DOHH2 (cell line): ENCODE measurements at regions not wholly inside any gene's neighbourhood (a gene's known extent, or its start where the extent isn't known, plus 50 kb on each side); places are given as distances from the start of the nearest gene placed in this dataset.

ENCODE experiments used
- H3F3A ChIP-seq: fragments of 200-600 bp; sonication (generic), shearing (Covaris generic); 2 replicates; pipeline ENCODE4 v1.6.0; 2016; ENCODE audit warnings: antibody characterized with exemption, mild to moderate bottlenecking; ENCODE audit not compliant: control insufficient read depth, insufficient read depth
- H3K27ac ChIP-seq: fragments of 200-600 bp; sonication (generic); 2 replicates; pipeline ENCODE4 v1.5.1; 2014; ENCODE audit warnings: low read depth, mild to moderate bottlenecking, low read length, moderate library complexity
- H3K27me3 ChIP-seq: fragments of 200-600 bp; sonication (generic); 2 replicates; pipeline ENCODE4 v1.6.1; 2014; ENCODE audit warnings: mild to moderate bottlenecking, low read length, mixed read lengths; ENCODE audit not compliant: control insufficient read depth
- H3K36me3 ChIP-seq: fragments of 200-600 bp; sonication (generic); 2 replicates; pipeline ENCODE4 v1.6.1; 2014; ENCODE audit warnings: mild to moderate bottlenecking, low read length, moderate library complexity, mixed read lengths; ENCODE audit not compliant: control insufficient read depth
- H3K4me1 ChIP-seq: fragments of 200-600 bp; sonication (generic); 2 replicates; pipeline ENCODE4 v1.6.1; 2014; ENCODE audit warnings: mild to moderate bottlenecking, low read length, mixed read lengths; ENCODE audit not compliant: control insufficient read depth
- H3K4me2 ChIP-seq: fragments of 200-600 bp; sonication (generic); 2 replicates; pipeline ENCODE4 v1.6.0; 2014; ENCODE audit warnings: mild to moderate bottlenecking, low read length, moderate library complexity
- H3K4me3 ChIP-seq: fragments of 200-600 bp; sonication (generic); 2 replicates; pipeline ENCODE4 v1.5.1; 2014; ENCODE audit warnings: mild to moderate bottlenecking, low read length, mixed read lengths
- H3K79me2 ChIP-seq: fragments of 200-600 bp; sonication (generic); 2 replicates; pipeline ENCODE4 v1.6.1; 2014; ENCODE audit warnings: mild to moderate bottlenecking, low read length, mixed read lengths; ENCODE audit not compliant: control insufficient read depth
- H3K9me2 ChIP-seq: fragments of 200-600 bp; sonication (generic); replicated peaks from 2 replicates; pipeline ENCODE4 v1.6.1; 2014; ENCODE audit warnings: mild to moderate bottlenecking, low read length, mixed read lengths; ENCODE audit not compliant: control insufficient read depth
- H3K9me3 ChIP-seq: fragments of 200-600 bp; sonication (generic); 2 replicates; pipeline ENCODE4 v1.6.1; 2014; ENCODE audit warnings: antibody characterized with exemption, low read length, mixed read lengths; ENCODE audit not compliant: control insufficient read depth, insufficient read depth
- H4K20me1 ChIP-seq: fragments of 200-600 bp; sonication (generic); 2 replicates; pipeline ENCODE4 v1.6.0; 2014; ENCODE audit warnings: low read depth, mild to moderate bottlenecking, antibody characterized with exemption, low read length, moderate library complexity; ENCODE audit not compliant: control insufficient read depth, insufficient read depth
- CTCF ChIP-seq: fragments of 200-600 bp; sonication (generic); IDR thresholded peaks from one replicate; pipeline ENCODE4 v1.5.1; 2014; ENCODE audit warnings: antibody characterized with exemption, mild to moderate bottlenecking, low read depth, low read length; ENCODE audit not compliant: poor library complexity, severe bottlenecking
- EZH2phosphoT487 ChIP-seq: fragments of 200-600 bp; sonication (generic); IDR thresholded peaks from 2 replicates; pipeline ENCODE4 v1.6.1; 2017; ENCODE audit warnings: borderline replicate concordance, mild to moderate bottlenecking, antibody characterized with exemption, low read length, moderate library complexity, mixed read lengths

GRCh38 chr1:209304166-209304565 lies 279.3 kb upstream of the CAMK1G start:
- no peak for TF ChIP-seq EZH2phosphoT487
- no peak for TF ChIP-seq CTCF
- no peaks in the 10 kb centered on the region for H3K4me1 ChIP-seq
- no peaks in the 10 kb centered on the region for H4K20me1 ChIP-seq
- H3K27ac ChIP-seq = no peak overlapping the region
- H3K4me2 ChIP-seq = no peak overlapping the region
- H3K27me3 ChIP-seq = no peaks in the 10 kb centered on the region
- no peaks in the 10 kb centered on the region for H3K9me2 ChIP-seq
- no peak overlapping the region for H3K4me3 ChIP-seq
- no peaks in the 10 kb centered on the region for H3K9me3 ChIP-seq
- no peaks in the 10 kb centered on the region for H3F3A ChIP-seq
- no peaks in the 10 kb centered on the region for H3K36me3 ChIP-seq
- H3K79me2 ChIP-seq = no peaks in the 10 kb centered on the region

- H3K79me2 ChIP-seq = no peaks in the 10 kb centered on the region
- H3K36me3 ChIP-seq = no peaks in the 10 kb centered on the region
- H3K27ac ChIP-seq = no peak overlapping the region
- H3K4me1 ChIP-seq = no peaks in the 10 kb centered on the region
- H3K9me3 ChIP-seq = no peaks in the 10 kb centered on the region
- no peak overlapping the region for H3K4me2 ChIP-seq
- no peaks in the 10 kb centered on the region for H4K20me1 ChIP-seq
- no peaks in the 10 kb centered on the region for H3F3A ChIP-seq
- H3K9me2 ChIP-seq = no peaks in the 10 kb centered on the region
- no peak for TF ChIP-seq CTCF
- TF ChIP-seq EZH2phosphoT487 = no peak
- H3K27me3 ChIP-seq = no peaks in the 10 kb centered on the region
- no peak overlapping the region for H3K4me3 ChIP-seq
Observed at GRCh38 chr1:209305221-209305954, 278.1 kb upstream of the CAMK1G start.

- no peaks in the 10 kb centered on the region for H3K27me3 ChIP-seq
- no peaks in the 10 kb centered on the region for H3K36me3 ChIP-seq
- H3K27ac ChIP-seq = no peak overlapping the region
- H3K79me2 ChIP-seq = no peaks in the 10 kb centered on the region
- no peaks in the 10 kb centered on the region for H3K9me3 ChIP-seq
- no peaks in the 10 kb centered on the region for H3F3A ChIP-seq
- no peaks in the 10 kb centered on the region for H3K9me2 ChIP-seq
- TF ChIP-seq EZH2phosphoT487 (no peak), CTCF (no peak)
- H3K4me2 ChIP-seq = no peak overlapping the region
- H4K20me1 ChIP-seq = no peaks in the 10 kb centered on the region
- H3K4me3 ChIP-seq = no peak overlapping the region
- H3K4me1 ChIP-seq = no peaks in the 10 kb centered on the region
Observed at GRCh38 chr1:209307846-209308245, 275.7 kb upstream of the CAMK1G start.
